CD4-positive, alpha-beta T cell (primary cell): ENCODE measurements at regions not wholly inside any gene's neighbourhood (a gene's known extent, or its start where the extent isn't known, plus 50 kb on each side); places are given as distances from the start of the nearest gene placed in this dataset.
"Not testable (repeated sequence)": the region's sequence is repeated elsewhere in the genome, so short reads cannot be mapped to it uniquely, and the experiment has no call there.

Experiments used
- ATAC-seq: fragments of 200-7000 bp; cut with Tn5 transposase; one replicate; pipeline ENCODE4 v1.10.0; 2022; ENCODE audit warnings: mild to moderate bottlenecking; ENCODE audit not compliant: poor library complexity
- CTCF ChIA-PET: fragments of 350-600 bp; sonication (Branson Sonifier 250); formaldehyde crosslinking; loops from one replicate; lab custom pipeline; 2021; ENCODE audit warnings: antibody characterized with exemption, inconsistent platforms; lab: Charles Lee
- POLR2A ChIA-PET: fragments of 350-600 bp; sonication (Branson Sonifier 250); formaldehyde crosslinking; loops from one replicate; lab custom pipeline; 2021; ENCODE audit warnings: antibody characterized with exemption, inconsistent platforms; lab: Charles Lee
- DNase-seq, 14 experiments: peaks; one replicate each; pipeline ENCODE4 v3.0.0-alpha.2; 2013 to 2020; ENCODE audit warnings: mixed read lengths in 2 of 14
- H3K27ac ChIP-seq, 2 donors: one replicate each; pipeline versions ENCODE4 v1.5.1 to v1.7.0; 2013; ENCODE audit warnings: low read length in 2 of 2, low read depth in 1 of 2, mild to moderate bottlenecking in 1 of 2
- H3K27me3 ChIP-seq, 2 experiments: 1 replicate in 1 of 2; 2 replicates in 1 of 2; pipeline versions ENCODE4 v1.6.1 to v1.7.0; 2013; ENCODE audit warnings: low read length in 2 of 2, control low read depth in 1 of 2, mild to moderate bottlenecking in 1 of 2, moderate library complexity in 1 of 2; ENCODE audit not compliant: insufficient read depth in 2 of 2, control insufficient read depth in 1 of 2
- H3K36me3 ChIP-seq: one replicate; pipeline ENCODE4 v1.6.1; 2013; ENCODE audit warnings: low read length, control low read depth; ENCODE audit not compliant: insufficient read depth
- H3K4me1 ChIP-seq: one replicate; pipeline ENCODE4 v1.6.1; 2013; ENCODE audit warnings: low read length, control low read depth; ENCODE audit not compliant: insufficient read depth
- H3K4me3 ChIP-seq: one replicate; pipeline ENCODE4 v1.5.1; 2013; ENCODE audit warnings: mild to moderate bottlenecking, low read length, moderate library complexity
- H3K9me3 ChIP-seq, 2 experiments: 1 replicate in 1 of 2; 2 replicates in 1 of 2; pipeline versions ENCODE4 v1.6.1 to v1.7.0; 2013; ENCODE audit warnings: low read length in 2 of 2, mild to moderate bottlenecking in 2 of 2, control low read depth in 1 of 2, moderate library complexity in 1 of 2; ENCODE audit not compliant: control insufficient read depth in 1 of 2, insufficient read depth in 1 of 2
- H3K27ac Mint-ChIP-seq: one replicate; pipeline ENCODE4 v1.8.0; 2020; ENCODE audit warnings: mixed read lengths
- H3K27me3 Mint-ChIP-seq: one replicate; pipeline ENCODE4 v1.8.0; 2021; ENCODE audit warnings: mixed read lengths
- H3K36me3 Mint-ChIP-seq: one replicate; pipeline ENCODE4 v1.8.0; 2021; ENCODE audit warnings: low read depth, mixed read lengths
- H3K4me1 Mint-ChIP-seq: one replicate; pipeline ENCODE4 v1.8.0; 2021; ENCODE audit warnings: low read depth, mixed read lengths
- H3K4me3 Mint-ChIP-seq: one replicate; pipeline ENCODE4 v1.8.0; 2020; ENCODE audit warnings: mild to moderate bottlenecking, mixed read lengths
- H3K9me3 Mint-ChIP-seq: one replicate; pipeline ENCODE4 v1.8.0; 2020; ENCODE audit warnings: mixed read lengths
- intact Hi-C, 2 experiments: fragments of 100-400 bp; cut with DNase I in 1 of 2; cut with micrococcal nuclease in 1 of 2; formaldehyde crosslinking; loops; one replicate each; pipeline versions ENCODE4 v1.15.1 to v1.9.0; 2023 to 2025; cut with DNase I, micrococcal nuclease
- TF ChIP-seq, protein P1 (sequence below): fragments of 200-600 bp; IDR thresholded peaks from one replicate; pipeline ENCODE4 v1.8.0; 2022; ENCODE audit warnings: antibody characterized with exemption, mild to moderate bottlenecking

GRCh38 chr18:78431606-78432005 lies 548.0 kb upstream of the SALL3 start:
- Histone ChIP-seq H3K4me1 (no peaks in the 10 kb centered on the region), H3K36me3 (no peaks in the 10 kb centered on the region), H3K27ac (no peak overlapping the region), H3K4me3 (no peak overlapping the region), H3K27me3 (no peaks in the 10 kb centered on the region), H3K9me3 (peaks cover 0 to 36% of the 10 kb centered on the region in 2 experiments)
- ATAC-seq, result no peak
- Mint-ChIP-seq H3K27ac (no peak overlapping the region), H3K36me3 (no peaks in the 10 kb centered on the region), H3K4me3 (no peak overlapping the region), H3K4me1 (no peaks in the 10 kb centered on the region), H3K27me3 (no peaks in the 10 kb centered on the region), H3K9me3 (no peaks in the 10 kb centered on the region)
- DNase-seq, result no peak
- intact Hi-C loops, result no loop called here
- POLR2A ChIA-PET, result no interaction called here
- CTCF ChIA-PET, result no interaction called here
- TF ChIP-seq, protein P1, sequence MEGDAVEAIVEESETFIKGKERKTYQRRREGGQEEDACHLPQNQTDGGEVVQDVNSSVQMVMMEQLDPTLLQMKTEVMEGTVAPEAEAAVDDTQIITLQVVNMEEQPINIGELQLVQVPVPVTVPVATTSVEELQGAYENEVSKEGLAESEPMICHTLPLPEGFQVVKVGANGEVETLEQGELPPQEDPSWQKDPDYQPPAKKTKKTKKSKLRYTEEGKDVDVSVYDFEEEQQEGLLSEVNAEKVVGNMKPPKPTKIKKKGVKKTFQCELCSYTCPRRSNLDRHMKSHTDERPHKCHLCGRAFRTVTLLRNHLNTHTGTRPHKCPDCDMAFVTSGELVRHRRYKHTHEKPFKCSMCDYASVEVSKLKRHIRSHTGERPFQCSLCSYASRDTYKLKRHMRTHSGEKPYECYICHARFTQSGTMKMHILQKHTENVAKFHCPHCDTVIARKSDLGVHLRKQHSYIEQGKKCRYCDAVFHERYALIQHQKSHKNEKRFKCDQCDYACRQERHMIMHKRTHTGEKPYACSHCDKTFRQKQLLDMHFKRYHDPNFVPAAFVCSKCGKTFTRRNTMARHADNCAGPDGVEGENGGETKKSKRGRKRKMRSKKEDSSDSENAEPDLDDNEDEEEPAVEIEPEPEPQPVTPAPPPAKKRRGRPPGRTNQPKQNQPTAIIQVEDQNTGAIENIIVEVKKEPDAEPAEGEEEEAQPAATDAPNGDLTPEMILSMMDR, result no peak

DNA sequence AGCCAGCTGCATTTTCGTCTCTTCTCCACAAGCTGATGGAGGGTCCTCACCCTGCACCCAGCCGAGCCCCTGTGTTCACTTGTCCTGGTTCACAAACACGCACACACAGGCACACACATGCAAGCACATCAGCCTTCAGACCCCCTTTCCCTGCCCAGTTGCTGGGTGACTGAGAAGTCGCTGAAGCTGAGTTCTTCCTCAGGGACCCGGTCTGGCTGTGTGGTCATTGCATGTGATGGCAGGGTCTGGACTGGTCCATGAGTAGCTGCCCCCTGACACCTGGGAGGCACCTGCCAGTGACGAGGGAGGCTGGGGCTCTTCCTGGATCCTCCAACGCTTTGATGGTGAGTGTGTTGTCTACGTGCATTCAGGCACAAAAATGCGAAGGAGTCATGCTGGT lies 546.1 kb upstream of the SALL3 start:
- DNase-seq, result no peak
- ATAC-seq, result no peak
- no peaks in the 10 kb centered on the region for H3K4me1 ChIP-seq
- no peak overlapping the region for H3K27ac Mint-ChIP-seq
- no peaks in the 10 kb centered on the region for H3K9me3 Mint-ChIP-seq
- H3K36me3 ChIP-seq, result no peaks in the 10 kb centered on the region
- H3K9me3 ChIP-seq, result peaks cover 0 to 33% of the 10 kb centered on the region in 2 experiments
- TF ChIP-seq, protein P1, result no peak
- H3K4me1 Mint-ChIP-seq, result no peaks in the 10 kb centered on the region
- POLR2A ChIA-PET, result no interaction called here
- no peak overlapping the region for H3K4me3 Mint-ChIP-seq
- no peak overlapping the region for H3K27ac ChIP-seq
- intact Hi-C loops, result no loop called here
- H3K4me3 ChIP-seq, result no peak overlapping the region
- CTCF ChIA-PET, result no interaction called here
- no peaks in the 10 kb centered on the region for H3K36me3 Mint-ChIP-seq
- H3K27me3 ChIP-seq, result no peaks in the 10 kb centered on the region
- H3K27me3 Mint-ChIP-seq, result no peaks in the 10 kb centered on the region

DNA sequence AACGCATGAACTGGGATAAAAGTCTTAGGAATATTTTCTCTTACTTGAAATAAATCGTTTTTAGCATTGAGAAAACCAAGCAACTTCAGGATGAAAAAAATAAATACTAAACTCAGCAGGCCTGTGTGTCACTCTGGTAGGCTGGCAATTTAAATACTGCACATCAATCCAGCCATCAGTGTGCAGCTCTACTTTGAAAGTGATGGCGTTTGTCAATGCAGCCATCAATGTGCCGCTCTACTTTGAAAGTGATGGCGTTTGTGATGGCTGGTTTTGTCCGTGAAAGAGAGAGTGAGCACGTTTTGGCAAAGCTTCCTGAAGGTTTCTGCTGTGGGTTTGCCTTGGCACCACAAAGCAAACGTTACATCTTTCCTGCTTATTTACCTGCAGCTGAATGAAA lies 543.5 kb upstream of the SALL3 start:
- Mint-ChIP-seq H3K36me3 (no peaks in the 10 kb centered on the region), H3K27ac (no peak overlapping the region)

DNA sequence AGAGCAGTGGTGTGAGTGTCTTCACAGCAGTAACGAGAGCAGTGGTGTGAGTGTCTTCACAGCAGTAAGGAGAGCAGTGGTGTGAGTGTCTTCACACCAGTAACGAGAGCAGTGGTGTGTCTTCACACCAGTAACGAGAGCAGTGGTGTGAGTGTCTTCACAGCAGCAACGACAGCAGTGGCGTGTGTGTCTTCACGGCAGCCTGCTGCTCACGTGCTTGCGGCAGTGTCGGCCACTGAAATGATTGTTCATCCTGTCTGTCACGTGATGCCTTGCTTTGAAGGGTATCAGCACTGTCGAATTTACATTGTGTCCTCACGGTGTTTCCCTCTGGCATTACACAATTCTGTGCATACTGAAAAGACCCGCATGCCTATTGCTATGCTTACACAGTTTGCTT lies 541.4 kb upstream of the SALL3 start:
- H3K27ac Mint-ChIP-seq, intact Hi-C loops, ATAC-seq, H3K27me3 ChIP-seq, H3K36me3 Mint-ChIP-seq, H3K36me3 ChIP-seq, H3K27me3 Mint-ChIP-seq, H3K4me3 Mint-ChIP-seq, H3K4me3 ChIP-seq, CTCF ChIA-PET, H3K4me1 Mint-ChIP-seq, POLR2A ChIA-PET, H3K4me1 ChIP-seq, H3K27ac ChIP-seq, H3K9me3 Mint-ChIP-seq, DNase-seq: not testable (repeated sequence)
- H3K9me3 ChIP-seq, result peaks cover 0 to 15% of the 10 kb centered on the region in 2 experiments

More for the DNA sequence above, 543.5 kb upstream of the SALL3 start:
- ChIA-PET POLR2A (no interaction called here), CTCF (no interaction called here)
- no peaks in the 10 kb centered on the region for H3K27me3 Mint-ChIP-seq
- Histone ChIP-seq H3K9me3 (peaks cover 0 to 31% of the 10 kb centered on the region in 2 experiments), H3K4me1 (no peaks in the 10 kb centered on the region), H3K27me3 (no peaks in the 10 kb centered on the region), H3K27ac (no peak overlapping the region), H3K4me3 (no peak overlapping the region), H3K36me3 (no peaks in the 10 kb centered on the region)
- no peak overlapping the region for H3K4me3 Mint-ChIP-seq
- H3K4me1 Mint-ChIP-seq, result no peaks in the 10 kb centered on the region
- DNase-seq (no peak), ATAC-seq (no peak)
- intact Hi-C loops, result no loop called here
- TF ChIP-seq, protein P1, result no peak
- no peaks in the 10 kb centered on the region for H3K9me3 Mint-ChIP-seq
